CD14-positive monocyte (primary cell): ENCODE measurements at regions not wholly inside any gene's neighbourhood (a gene's known extent, or its start where the extent isn't known, plus 50 kb on each side); places are given as distances from the start of the nearest gene placed in this dataset.

Experiments
- DNase-seq, 3 donors: peaks; one replicate each; pipeline ENCODE4 v3.0.0-alpha.2; 2011 to 2022
- H2AFZ ChIP-seq: 2 replicates; pipeline ENCODE4 v1.6.0; 2012; ENCODE audit warnings: mild to moderate bottlenecking, low read depth, low read length, inconsistent platforms; ENCODE audit not compliant: insufficient read depth, poor library complexity, severe bottlenecking
- H3K27ac ChIP-seq, 2 donors: 1 replicate in 1 of 2; 2 replicates in 1 of 2; pipeline ENCODE4 v1.5.1; 2012 to 2013; ENCODE audit warnings: low read length in 2 of 2, control low read depth in 1 of 2, inconsistent platforms in 1 of 2, low read depth in 1 of 2, mild to moderate bottlenecking in 1 of 2
- H3K27me3 ChIP-seq, 2 donors: one replicate each; pipeline versions ENCODE4 v1.6.0 to v1.6.1; 2011 to 2013; ENCODE audit warnings: low read length in 2 of 2; ENCODE audit not compliant: control insufficient read depth in 2 of 2, insufficient read depth in 2 of 2
- H3K36me3 ChIP-seq, 2 donors: replicated peaks in 1 of 2; 1 replicate in 1 of 2; 2 replicates in 1 of 2; pipeline versions ENCODE4 v1.5.1 to v1.6.1; 2012 to 2013; ENCODE audit warnings: low read length in 2 of 2, control low read depth in 1 of 2, inconsistent platforms in 1 of 2, mild to moderate bottlenecking in 1 of 2; ENCODE audit not compliant: insufficient read depth in 2 of 2, control insufficient read depth in 1 of 2
- H3K4me1 ChIP-seq, 2 donors: 1 replicate in 1 of 2; 2 replicates in 1 of 2; pipeline versions ENCODE4 v1.5.1 to v1.6.1; 2012 to 2013; ENCODE audit warnings: low read length in 2 of 2, control low read depth in 1 of 2, inconsistent platforms in 1 of 2, mild to moderate bottlenecking in 1 of 2, moderate library complexity in 1 of 2; ENCODE audit not compliant: insufficient read depth in 2 of 2, control insufficient read depth in 1 of 2
- H3K4me2 ChIP-seq: replicated peaks from 2 replicates; pipeline ENCODE3; 2012; ENCODE audit warnings: low read length, moderate library complexity, mild to moderate bottlenecking; ENCODE audit not compliant: poor library complexity, severe bottlenecking; ENCODE audit errors: extremely low read depth
- H3K4me3 ChIP-seq, 3 experiments: fragments of 200-600 bp in 1 of 3; sonication (generic) in 1 of 3; replicated peaks in 1 of 3; 1 replicate in 2 of 3; 2 replicates in 1 of 3; pipeline ENCODE4 v1.5.1; 2011 to 2013; ENCODE audit warnings: low read length in 3 of 3, mild to moderate bottlenecking in 3 of 3, control low read depth in 2 of 3, low read depth in 2 of 3, inconsistent platforms in 1 of 3, moderate library complexity in 1 of 3
- H3K79me2 ChIP-seq: 2 replicates; pipeline ENCODE4 v1.6.0; 2012; ENCODE audit warnings: mild to moderate bottlenecking, control low read depth, inconsistent platforms, low read length, moderate library complexity; ENCODE audit not compliant: insufficient read depth
- H3K9ac ChIP-seq: 2 replicates; pipeline ENCODE4 v1.6.0; 2017; ENCODE audit warnings: low read length, mild to moderate bottlenecking; ENCODE audit not compliant: insufficient read depth, poor library complexity, severe bottlenecking
- H3K9me3 ChIP-seq, 2 donors: replicated peaks in 1 of 2; 1 replicate in 1 of 2; 2 replicates in 1 of 2; pipeline versions ENCODE4 v1.5.1 to v1.6.1; 2012 to 2013; ENCODE audit warnings: low read length in 2 of 2, control low read depth in 1 of 2; ENCODE audit not compliant: control insufficient read depth in 1 of 2, insufficient read depth in 1 of 2
- H4K20me1 ChIP-seq: 2 replicates; pipeline ENCODE4 v1.6.0; 2012; ENCODE audit warnings: mild to moderate bottlenecking, low read length, control low read depth, moderate library complexity; ENCODE audit not compliant: insufficient read depth
- H3K27ac Mint-ChIP-seq, 7 donors: one replicate each; pipeline ENCODE4 v1.8.0; 2020; ENCODE audit warnings: mild to moderate bottlenecking in 7 of 7, mixed read lengths in 7 of 7, moderate library complexity in 6 of 7, inconsistent platforms in 2 of 7
- H3K27me3 Mint-ChIP-seq, 3 donors: one replicate each; pipeline ENCODE4 v1.8.0; 2021 to 2022; ENCODE audit warnings: low read depth in 3 of 3, mild to moderate bottlenecking in 3 of 3, mixed read lengths in 3 of 3, moderate library complexity in 3 of 3, inconsistent platforms in 1 of 3
- H3K36me3 Mint-ChIP-seq, 2 donors: one replicate each; pipeline ENCODE4 v1.8.0; 2020; ENCODE audit warnings: mixed read lengths in 2 of 2, inconsistent platforms in 1 of 2, mild to moderate bottlenecking in 1 of 2
- H3K4me1 Mint-ChIP-seq: one replicate; pipeline ENCODE4 v1.8.0; 2020; ENCODE audit warnings: mild to moderate bottlenecking, mixed read lengths
- H3K4me3 Mint-ChIP-seq, 2 donors: one replicate each; pipeline ENCODE4 v1.8.0; 2020; ENCODE audit warnings: mild to moderate bottlenecking in 2 of 2, mixed read lengths in 2 of 2, moderate library complexity in 1 of 2
- H3K9me3 Mint-ChIP-seq, 7 donors: one replicate each; pipeline ENCODE4 v1.8.0; 2020 to 2022; ENCODE audit warnings: mixed read lengths in 7 of 7, mild to moderate bottlenecking in 6 of 7, moderate library complexity in 6 of 7, inconsistent platforms in 2 of 7
- WGBS: methylation state at CpG from one replicate; pipeline ENCODE4 v1.1.5; 2013; ENCODE audit warnings: missing lambda C conversion rate; ENCODE audit not compliant: insufficient coverage; 5-methylcytosine and 5-hydroxymethylcytosine counted together
- intact Hi-C, 2 donors: fragments of 100-400 bp; cut with micrococcal nuclease; formaldehyde crosslinking; loops; one replicate each; pipeline versions ENCODE4 v1.15.0 to v1.15.1; 2023
- TF ChIP-seq, protein P1 (sequence below): fragments of 200-600 bp; IDR thresholded peaks from one replicate; pipeline ENCODE4 v1.8.0; 2022; ENCODE audit warnings: antibody characterized with exemption, mild to moderate bottlenecking

DNA sequence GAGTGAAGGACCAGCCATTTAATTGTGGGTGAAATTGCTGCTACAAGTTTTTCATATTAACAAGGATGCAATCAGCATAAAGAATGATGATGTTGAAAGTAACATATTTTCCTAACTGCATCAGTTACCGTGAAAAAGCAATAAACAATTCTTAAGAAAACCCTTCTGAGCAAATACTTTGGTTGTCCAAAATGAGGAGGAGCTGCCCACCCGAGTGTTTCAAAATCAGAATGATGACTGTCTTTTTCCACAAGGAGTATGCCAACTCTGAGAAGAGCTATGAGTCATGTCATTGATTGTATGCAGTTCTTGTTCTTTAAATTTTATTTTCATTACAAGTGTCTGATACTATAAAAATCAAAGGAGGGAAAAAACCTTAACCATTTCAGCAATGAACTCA, 470.5 kb downstream of the COL12A1 start:
- intact Hi-C loops: no loop called here
- Mint-ChIP-seq H3K9me3 (peaks cover 0 to 2% (median 0%) of the 10 kb centered on the region in 7 donors), H3K4me3 (no peak overlapping the region), H3K36me3 (no peaks in the 10 kb centered on the region), H3K4me1 (no peaks in the 10 kb centered on the region), H3K27me3 (peaks cover 0 to 2% (median 2%) of the 10 kb centered on the region in 3 donors), H3K27ac (no peak overlapping the region)
- Histone ChIP-seq H3K4me2 (no peak overlapping the region), H3K9me3 (no peaks in the 10 kb centered on the region), H3K9ac (no peak overlapping the region), H3K36me3 (no peaks in the 10 kb centered on the region), H3K27ac (no peak overlapping the region), H3K4me3 (no peak overlapping the region), H3K27me3 (no peaks in the 10 kb centered on the region), H4K20me1 (no peaks in the 10 kb centered on the region), H3K4me1 (no peaks in the 10 kb centered on the region), H2AFZ (no peak overlapping the region), H3K79me2 (no peaks in the 10 kb centered on the region)
- WGBS: no CpG with 5 or more reads among the region's 2 CpGs
- TF ChIP-seq, protein P1, sequence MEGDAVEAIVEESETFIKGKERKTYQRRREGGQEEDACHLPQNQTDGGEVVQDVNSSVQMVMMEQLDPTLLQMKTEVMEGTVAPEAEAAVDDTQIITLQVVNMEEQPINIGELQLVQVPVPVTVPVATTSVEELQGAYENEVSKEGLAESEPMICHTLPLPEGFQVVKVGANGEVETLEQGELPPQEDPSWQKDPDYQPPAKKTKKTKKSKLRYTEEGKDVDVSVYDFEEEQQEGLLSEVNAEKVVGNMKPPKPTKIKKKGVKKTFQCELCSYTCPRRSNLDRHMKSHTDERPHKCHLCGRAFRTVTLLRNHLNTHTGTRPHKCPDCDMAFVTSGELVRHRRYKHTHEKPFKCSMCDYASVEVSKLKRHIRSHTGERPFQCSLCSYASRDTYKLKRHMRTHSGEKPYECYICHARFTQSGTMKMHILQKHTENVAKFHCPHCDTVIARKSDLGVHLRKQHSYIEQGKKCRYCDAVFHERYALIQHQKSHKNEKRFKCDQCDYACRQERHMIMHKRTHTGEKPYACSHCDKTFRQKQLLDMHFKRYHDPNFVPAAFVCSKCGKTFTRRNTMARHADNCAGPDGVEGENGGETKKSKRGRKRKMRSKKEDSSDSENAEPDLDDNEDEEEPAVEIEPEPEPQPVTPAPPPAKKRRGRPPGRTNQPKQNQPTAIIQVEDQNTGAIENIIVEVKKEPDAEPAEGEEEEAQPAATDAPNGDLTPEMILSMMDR: no peak
- no peak for DNase-seq

DNA sequence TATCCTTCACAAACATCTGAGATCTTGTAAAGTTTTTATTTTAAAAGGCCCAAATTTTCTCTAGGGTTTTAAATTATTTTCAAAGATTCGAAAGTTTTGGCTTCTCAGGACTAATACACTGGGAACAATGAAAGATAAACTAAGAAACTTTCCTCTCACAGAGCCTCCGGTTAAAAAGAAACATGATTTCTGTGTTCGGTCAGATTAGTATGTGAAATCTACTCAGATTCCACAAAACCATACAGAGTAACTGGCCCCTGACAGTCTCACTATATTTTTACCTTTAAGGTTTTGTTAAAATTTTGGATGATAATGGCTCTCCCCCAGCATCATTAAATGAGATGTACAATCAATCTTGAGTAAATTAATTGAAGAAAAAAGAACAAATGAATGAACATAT, 471.0 kb downstream of the COL12A1 start:
- no peaks in the 10 kb centered on the region for H3K36me3 ChIP-seq
- no peaks in the 10 kb centered on the region for H3K36me3 Mint-ChIP-seq
- TF ChIP-seq, protein P1: no peak
- no peaks in the 10 kb centered on the region for H3K79me2 ChIP-seq
- H3K27ac Mint-ChIP-seq: no peak overlapping the region
- DNase-seq: no peak
- intact Hi-C loops: no loop called here
- H3K9ac ChIP-seq: no peak overlapping the region
- no CpG with 5 or more reads among the region's 3 CpGs for WGBS
- H2AFZ ChIP-seq: no peak overlapping the region
- no peaks in the 10 kb centered on the region for H3K27me3 ChIP-seq
- H4K20me1 ChIP-seq: no peaks in the 10 kb centered on the region
- no peak overlapping the region for H3K4me3 ChIP-seq
- H3K9me3 ChIP-seq: no peaks in the 10 kb centered on the region
- H3K9me3 Mint-ChIP-seq: peaks cover 0 to 2% (median 0%) of the 10 kb centered on the region in 7 donors
- H3K4me1 Mint-ChIP-seq: no peaks in the 10 kb centered on the region
- peaks cover 0 to 2% (median 2%) of the 10 kb centered on the region in 3 donors for H3K27me3 Mint-ChIP-seq
- H3K4me2 ChIP-seq: no peak overlapping the region
- H3K27ac ChIP-seq: no peak overlapping the region
- H3K4me1 ChIP-seq: no peaks in the 10 kb centered on the region
- no peak overlapping the region for H3K4me3 Mint-ChIP-seq
